A172 (cell line): ENCODE measurements at regions not wholly inside any gene's neighbourhood (a gene's known extent, or its start where the extent isn't known, plus 50 kb on each side); places are given as distances from the start of the nearest gene placed in this dataset.
"Not testable (repeated sequence)": the region's sequence is repeated elsewhere in the genome, so short reads cannot be mapped to it uniquely, and the experiment has no call there.

Experiments
- DNase-seq: peaks from one replicate; pipeline ENCODE4 v3.0.0-alpha.2; 2015; ENCODE audit warnings: low spot score

DNA sequence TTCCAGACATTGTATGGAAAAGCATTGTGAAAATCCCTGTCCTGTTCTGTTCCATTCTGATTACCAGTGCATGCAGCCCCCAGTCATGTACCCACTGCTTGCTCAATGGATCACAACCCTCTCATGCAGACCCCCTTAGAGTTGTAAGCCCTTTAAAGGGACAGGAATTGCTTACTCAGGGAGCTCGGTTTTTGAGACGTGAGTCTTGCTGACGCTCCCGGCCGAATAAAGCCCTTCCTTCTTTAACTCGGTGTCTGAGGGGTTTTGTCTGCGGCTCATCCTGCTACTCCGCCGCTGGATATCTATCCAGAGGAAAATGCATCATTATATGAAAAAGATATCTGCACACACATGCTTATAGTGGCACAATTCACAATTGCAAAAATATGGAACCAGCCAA lies 1425.6 kb downstream of the STIM2 start:
- DNase-seq = not testable (repeated sequence)

DNA sequence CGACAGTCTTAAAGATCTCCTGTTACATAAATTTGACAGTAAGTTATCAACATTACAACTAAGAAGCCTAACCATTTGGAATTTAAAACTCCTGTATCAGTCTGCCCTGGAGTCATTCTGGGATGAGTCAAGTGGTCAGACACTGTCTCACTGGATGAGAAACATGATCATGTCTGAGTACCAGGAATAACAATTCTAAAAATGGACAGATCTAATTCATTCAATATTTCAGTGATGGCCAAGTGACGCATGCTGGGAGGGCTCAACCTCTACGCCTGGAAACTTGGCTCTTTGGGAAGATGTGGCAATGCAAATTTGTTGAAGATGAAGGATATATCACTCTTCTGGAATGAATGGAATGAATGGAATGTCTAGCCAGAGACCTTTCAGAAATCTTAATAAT lies 1427.2 kb downstream of the STIM2 start:
- peak; percentile 83 for DNase-seq

DNA sequence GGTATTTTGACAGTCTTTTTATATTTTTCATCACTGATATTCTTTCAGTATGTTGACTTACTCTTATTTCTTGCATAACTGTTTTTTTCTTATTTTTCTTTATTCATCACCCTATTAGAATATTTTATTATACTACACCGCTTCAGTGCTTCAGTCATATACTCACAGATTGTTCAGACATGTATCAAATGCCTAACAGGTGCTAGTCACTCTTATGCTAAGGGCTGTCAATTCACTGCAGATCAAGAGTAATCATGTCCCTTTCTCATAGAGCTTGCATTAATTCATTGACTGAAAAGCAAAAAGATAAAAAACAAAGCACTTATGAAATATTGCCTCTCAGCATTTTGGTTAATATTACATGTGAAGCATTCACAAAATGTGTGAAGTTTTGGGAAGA lies 1435.6 kb downstream of the STIM2 start:
- no peak for DNase-seq

DNA sequence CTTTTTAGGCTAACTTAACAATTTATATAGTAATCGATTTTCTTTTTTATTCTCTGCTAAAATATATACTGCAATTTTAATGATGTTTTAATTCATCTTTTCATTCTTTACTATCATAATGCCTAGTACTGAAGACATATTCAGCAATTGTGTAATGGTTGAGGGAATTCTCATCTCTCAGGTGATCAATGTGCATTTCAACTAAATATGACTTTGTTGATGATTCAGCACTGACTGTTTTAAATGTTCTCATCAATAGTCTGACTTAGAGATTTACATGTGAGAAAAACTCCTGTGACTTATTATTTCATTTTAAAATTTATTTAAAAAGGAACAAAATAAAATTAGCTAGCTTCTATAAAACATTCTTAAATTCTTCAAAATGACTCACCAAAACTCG lies 1450.3 kb downstream of the STIM2 start:
- DNase-seq = no peak

DNA sequence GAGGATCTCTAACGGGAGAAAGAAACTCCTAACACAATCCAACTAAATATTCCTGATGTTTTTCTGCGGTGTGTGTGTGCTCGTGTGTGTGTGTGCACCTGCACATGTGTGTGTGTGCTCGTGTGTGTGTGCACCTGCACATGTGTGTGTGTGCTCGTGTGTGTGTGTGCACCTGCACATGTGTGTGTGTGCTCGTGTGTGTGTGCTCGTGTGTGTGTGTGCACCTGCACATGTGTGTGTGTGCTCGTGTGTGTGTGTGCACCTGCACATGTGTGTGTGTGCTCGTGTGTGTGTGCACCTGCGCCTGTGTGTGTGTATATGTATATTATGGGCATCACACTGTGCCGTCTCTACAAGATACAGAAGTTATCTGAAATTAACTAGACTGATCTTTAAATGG lies 1451.9 kb downstream of the STIM2 start:
- not testable (repeated sequence) for DNase-seq

DNA sequence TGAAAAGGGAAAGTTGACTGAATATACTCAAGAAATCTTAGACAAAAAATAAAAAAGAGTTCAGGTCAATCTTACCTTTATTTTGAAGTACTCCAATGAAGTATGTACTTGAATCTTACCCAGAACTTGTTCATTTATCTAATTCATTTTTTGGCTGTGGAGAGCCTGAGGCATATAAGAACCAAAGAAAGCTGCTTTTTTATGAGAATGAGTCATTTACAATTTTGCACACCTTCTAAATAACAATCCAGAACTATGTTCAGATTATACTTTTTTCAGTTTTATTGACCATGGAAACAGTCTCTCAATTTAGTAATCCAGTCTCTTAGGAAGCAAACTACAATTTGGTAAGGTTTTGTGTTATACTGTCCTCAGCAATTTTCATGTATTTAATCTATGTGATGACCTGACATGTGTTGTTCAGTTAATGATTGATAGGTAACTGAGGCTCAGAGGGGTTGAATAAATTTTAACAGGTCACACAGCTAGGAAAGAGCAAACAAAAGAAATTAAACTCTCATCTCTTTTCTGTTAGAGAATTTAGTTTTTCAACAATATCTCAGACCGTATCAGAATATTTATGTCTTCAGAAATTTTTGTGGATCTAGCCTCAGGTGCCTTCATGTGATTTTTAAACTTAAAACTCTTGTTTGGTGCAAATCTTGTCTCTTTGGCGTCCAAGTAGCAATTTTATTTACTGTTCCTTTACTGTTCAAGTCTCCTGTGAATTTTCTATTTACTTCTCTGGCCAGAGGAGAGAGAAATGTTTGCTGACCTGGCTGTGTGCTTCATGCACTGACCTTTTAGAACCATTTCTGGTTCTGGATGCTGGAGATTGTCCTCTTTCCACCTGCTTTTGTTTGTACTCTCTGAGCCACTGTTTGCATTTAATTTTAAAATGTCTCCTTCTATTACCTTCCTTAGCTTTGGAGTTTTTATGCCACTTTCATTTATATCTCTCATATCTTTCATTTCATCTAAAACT lies 1453.4 kb downstream of the STIM2 start:
- no peak for DNase-seq

DNA sequence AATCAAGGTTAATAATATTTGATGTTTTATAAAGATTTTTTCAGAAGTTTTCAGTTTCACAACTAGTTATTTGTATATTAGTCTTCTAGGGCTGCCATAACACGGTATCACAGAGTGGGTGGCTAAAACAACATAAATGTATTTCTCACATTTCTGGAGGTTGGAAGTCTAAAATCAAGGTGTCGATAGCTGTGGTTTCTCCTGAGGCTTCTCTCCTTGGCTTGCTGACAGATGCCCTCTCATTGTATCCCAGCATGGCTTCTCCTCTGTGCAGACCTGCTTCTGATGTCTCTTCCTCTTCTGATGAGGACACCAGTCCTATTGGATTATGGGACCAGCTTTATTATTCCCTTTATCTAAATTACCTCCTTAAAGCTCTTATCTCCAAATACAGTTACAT lies 1456.6 kb downstream of the STIM2 start:
- no peak for DNase-seq

DNA sequence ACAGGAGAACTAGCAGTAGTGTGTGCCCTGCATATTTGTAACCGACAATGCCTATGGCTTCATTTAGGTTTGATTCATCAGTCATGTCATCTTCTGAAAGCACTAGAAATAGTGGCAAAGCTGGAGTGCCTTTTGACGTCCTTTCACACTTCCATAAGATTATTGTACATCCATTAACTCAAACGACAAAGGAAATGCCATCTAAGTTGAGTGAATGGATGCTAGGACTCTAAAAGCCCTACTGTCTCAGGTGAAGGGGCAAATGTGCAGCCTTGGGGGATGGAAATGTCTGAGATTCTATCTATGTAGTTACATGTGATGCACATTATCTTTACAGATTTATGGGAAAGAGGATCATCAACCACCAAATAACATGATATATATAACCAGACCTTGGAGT lies 1473.6 kb downstream of the STIM2 start:
- DNase-seq = no peak

DNA sequence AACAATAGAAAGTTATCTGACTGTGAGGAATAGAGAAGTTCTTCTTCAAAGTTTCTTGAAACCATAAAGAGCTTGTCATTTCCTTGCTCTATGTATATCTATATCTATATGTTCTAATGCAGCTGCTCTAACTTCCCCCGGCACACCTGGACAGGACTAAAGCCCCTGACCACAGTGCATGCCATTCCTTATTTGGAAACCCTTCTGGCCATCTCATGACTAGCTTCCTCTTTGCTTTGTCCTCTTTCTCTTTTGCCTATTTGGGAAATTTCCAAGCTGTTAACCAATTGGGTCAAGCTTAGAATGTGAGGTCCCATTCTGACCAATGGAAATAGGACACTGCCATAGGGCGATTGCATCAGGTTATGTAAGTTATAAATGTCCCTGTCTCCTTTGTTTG lies 1481.1 kb downstream of the STIM2 start:
- no peak for DNase-seq

DNA sequence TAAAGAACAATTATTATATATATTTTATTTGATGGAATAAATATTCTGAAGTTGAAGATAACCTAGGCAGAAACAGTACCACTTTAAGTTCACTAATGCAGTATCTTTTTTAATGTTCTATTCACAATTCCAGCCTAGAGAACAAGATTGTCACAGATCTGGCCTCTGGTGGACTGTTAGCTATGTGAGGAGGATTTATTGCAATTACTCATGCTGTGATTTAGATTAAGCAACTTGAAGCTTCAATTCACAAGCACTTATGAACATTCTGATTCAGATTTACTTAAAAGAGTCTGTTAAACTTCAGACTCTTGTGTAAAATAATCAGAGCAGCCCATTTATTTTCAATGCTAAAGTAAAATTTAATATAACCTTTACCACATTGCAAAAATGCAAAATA lies 1489.8 kb downstream of the STIM2 start:
- peak; percentile 13 for DNase-seq

DNA sequence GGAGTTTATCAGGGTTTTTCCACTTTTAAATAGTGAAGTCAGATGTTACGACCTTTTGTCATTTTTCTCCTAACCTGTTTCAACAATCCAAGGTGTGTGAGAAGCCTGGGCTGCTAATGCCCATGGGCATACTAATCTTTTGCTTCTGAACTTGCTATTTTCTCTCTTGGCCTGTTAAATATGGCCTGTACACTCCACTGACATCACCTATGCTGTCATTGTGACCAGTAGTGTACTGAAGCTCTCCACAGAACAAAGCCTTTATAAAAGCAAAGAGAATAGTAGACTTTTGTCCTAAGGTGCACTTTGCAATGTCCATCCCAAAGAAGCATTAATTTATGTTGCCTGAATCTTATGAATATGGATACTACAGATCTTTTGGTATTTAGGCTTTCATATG lies 1490.5 kb downstream of the STIM2 start:
- DNase-seq = no peak

DNA sequence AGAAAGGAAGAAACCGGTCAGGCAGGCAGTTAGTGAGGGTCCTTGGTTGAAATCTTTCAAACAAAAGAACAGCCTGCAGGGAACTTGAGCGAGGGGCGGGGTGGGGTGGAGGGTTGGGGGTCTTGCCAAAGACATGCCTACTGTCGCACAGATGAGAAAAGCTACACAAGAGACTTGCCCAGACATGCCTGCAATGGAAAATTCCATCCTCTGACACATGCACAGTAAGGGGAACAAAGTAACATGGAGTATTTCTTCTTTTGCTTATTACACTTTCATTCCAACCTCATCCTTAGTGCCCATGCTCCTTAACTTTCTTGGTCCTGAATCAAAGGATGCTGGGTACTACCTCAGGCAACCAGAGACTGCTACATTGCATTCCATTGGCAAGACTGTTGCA lies 1491.2 kb downstream of the STIM2 start:
- DNase-seq = no peak

DNA sequence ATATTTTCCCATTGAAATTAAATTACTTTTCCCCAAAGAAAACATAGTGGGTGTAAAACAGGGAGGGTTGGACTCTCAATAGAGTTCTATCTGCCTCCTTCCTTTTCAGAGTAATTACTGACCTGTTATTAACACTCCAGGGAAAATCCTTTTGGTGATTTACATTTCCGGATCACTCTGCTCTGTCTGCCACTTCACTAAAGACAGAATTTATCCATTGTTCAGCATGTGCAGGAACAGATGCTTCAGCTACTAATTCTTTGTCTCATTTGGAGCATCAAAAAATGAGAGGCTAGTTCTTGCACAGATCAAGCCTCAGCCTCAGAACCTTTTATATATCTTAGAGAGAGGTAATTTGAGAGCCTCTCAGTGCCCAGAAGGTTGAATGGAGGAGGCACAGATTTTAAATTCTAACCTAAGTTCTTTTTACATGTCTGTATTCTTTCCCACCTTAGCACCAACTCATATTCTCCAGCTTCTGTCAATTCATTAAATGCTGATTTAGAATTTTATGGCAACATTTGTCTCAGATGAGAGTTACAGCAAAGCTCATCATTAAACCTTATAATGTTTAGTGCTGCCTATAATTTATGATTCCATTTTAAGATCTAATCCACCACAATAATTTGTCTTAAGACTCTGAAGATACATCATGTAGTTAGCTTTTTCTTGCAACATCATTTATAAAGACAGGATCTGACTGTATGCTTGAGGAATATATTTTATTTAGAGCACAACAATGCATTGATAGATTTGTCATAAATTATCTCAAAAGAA lies 1494.4 kb downstream of the STIM2 start:
- no peak for DNase-seq

DNA sequence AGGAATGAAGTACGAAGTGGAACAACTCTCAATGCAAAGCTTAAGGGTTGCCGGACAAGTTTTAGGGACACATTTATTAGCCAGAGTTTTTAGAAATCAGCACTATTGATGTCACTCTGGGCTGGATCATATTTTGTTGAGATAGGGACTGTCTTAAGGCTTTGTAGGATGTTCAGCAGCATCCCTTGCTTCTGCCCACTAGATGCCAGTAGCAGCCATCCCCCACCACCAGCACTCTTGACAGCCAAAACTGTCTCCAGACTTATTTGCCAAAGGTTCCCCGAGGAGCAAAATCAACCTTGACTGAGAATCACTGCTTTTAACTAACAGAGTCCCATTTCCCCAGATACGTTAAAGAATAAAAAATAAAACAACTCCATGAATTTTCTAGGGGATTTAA lies 1497.3 kb downstream of the STIM2 start:
- no peak for DNase-seq

DNA sequence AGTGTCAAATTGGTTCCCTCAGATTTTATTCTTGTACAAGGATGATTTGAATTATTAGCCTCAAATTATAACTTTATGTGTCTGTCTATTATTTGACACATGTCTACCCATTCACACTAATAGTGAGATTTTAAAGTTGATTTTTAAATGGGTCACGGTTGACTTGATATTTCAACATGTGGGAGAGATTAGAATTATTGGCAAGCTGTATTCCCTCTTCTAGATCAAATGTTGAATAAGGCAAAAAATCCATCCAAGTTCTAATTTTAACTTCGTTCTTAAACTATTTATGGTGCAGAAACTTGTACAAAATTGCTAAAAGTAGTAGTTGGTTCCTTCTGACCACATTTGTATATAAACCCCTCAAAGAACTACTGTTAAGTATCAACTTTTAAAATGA lies 1498.0 kb downstream of the STIM2 start:
- DNase-seq = no peak

DNA sequence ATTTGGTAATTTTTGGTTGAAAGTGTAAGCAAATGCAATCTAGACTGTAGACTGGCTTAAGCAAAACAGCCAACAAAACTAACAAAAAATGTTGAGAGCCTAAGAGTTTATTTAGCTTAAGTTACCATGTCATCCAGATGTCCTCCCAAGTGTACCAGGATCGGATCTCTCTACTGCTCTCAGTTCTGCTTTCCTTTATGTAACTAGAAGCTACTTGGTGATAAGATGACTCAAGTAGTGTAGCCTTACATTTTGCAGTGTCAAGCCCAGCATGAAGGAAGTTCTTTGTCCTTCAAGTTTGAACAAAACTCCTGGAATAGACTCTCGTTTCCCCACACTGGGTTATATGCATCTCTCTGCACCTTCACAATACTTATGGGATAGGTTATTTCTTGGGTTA lies 1500.0 kb downstream of the STIM2 start:
- DNase-seq = no peak

DNA sequence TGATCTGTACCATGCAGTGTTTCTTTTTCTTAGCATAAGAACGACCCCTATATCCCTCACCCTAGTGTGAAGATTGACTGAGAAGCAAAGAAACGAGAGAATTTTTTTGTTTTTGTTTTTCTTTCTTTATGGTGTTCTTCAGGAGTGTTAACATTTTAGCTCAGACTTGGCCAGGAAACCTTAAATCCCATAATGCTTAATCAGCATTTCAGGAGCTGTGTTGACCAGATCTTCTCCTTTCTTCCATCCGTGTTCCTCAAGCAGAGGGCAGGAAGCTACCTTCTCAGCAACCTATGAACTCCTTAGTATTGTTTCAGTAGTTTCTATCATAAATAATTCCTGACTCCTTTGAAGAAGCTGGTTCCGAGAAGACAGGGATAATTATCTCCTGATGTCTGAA lies 1501.5 kb downstream of the STIM2 start:
- no peak for DNase-seq

DNA sequence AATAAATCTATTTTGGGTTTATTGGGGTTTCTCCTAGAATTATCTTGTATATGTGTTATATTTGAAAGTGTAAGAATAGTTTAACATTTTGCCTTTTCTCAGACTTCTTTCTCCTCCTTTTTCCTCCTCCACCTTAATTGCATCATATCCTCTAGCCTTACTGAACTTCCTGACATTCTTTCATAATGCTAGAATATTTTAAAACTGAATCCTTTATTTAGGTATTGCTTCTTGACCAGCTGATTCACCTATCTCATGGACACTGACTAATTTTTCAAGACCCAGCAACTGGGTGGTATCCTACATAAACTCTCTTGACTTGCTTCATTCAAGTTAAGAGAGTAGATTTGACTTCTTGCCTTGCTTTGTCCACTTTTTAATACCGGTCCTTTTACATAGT lies 1508.9 kb downstream of the STIM2 start:
- DNase-seq = no peak

DNA sequence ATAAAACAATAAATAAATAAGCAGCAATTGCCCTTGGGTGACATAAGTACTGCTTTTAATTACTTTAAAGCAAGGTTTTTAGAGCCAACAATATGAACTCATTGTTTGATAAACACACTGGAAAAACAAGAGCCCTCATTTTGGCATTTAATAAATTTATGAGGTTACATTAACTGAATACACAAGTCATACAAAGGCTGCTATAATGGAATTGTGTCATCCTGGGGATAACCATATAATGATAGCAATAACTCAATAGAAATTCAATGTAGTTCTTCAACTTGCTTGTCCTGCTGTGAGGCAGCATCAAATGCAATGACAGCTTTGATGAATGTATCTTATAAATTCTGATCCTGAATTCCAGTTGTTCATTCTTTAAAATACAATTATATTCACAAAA lies 1512.5 kb downstream of the STIM2 start:
- DNase-seq = no peak

DNA sequence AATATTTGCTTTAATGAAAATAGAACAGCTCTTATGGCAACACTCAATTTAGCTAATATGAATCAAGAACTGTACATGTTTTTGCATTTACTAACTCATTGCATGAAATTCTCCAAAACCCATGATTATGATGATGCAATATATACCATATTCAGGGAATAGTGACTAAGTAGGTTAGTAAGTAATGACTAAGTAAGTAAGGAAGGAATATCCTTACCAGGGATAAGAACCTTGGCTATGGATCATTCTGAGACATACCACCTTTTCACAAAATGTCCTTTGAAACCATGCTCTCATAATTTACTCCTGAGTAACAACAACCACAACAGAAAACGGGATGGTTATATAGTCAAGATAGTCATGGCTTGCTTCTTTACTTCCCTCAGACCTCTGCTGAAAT lies 1513.0 kb downstream of the STIM2 start:
- no peak for DNase-seq

DNA sequence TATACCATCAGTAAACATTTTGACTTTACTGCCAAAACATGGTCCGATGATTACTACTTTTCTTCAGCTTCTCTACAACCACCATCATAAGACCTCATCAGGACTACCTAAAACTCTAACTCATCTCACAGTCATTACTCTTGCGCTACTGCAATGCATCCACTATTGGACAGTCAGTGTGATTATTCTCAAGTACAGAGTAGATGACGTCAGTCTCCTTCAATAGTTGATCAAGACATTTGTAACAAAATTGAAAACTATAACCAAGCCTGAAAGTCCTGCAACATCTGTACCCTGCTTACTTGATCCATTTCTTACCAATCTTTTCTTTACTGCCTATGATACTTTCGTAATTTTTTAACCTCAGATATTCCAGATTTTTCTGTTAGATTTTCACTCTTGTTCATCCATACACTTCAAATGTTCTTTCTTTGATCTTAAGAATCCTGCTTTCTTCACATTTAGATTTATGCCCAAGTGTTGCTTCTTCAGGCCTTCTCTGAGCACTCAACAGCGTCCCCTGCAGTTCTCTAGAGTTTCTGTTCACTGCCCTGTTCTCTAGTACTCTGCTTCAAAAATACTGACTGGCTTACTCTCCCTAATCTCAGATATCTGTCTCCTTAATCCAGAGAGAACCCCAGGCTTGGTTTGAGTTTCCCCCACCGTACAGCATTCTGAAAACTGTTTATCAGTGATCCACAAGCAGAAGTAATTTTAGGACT lies 1517.6 kb downstream of the STIM2 start:
- DNase-seq = no peak

DNA sequence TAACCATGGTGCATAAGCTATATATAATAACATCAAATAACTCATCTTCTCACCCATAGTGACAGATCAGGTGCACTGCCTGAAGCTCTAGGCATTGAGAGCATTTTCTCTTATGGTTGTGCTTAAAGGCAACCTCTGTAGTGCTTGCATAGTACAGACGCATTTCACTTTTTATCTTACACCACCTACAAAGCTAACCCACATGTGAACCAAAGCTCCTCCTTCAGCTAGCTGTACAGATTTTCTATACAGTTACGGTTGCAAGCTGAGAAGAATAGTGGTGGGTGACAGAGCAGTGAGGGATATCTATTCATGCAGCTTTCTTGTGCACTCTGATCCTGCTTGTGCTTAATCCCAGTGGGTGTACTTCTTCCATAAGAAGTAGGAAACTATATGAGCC lies 1525.2 kb downstream of the STIM2 start:
- DNase-seq = no peak
